HT-29 (cell line): ENCODE measurements at regions not wholly inside any gene's neighbourhood (a gene's known extent, or its start where the extent isn't known, plus 50 kb on each side); places are given as distances from the start of the nearest gene placed in this dataset.
A peak's percentile ranks its signal among the peaks of the same experiment; 100 is the strongest.

Experiments used
- DNase-seq: peaks from one replicate; pipeline ENCODE4 v3.0.0-alpha.2; 2015; ENCODE audit warnings: low spot score

DNA sequence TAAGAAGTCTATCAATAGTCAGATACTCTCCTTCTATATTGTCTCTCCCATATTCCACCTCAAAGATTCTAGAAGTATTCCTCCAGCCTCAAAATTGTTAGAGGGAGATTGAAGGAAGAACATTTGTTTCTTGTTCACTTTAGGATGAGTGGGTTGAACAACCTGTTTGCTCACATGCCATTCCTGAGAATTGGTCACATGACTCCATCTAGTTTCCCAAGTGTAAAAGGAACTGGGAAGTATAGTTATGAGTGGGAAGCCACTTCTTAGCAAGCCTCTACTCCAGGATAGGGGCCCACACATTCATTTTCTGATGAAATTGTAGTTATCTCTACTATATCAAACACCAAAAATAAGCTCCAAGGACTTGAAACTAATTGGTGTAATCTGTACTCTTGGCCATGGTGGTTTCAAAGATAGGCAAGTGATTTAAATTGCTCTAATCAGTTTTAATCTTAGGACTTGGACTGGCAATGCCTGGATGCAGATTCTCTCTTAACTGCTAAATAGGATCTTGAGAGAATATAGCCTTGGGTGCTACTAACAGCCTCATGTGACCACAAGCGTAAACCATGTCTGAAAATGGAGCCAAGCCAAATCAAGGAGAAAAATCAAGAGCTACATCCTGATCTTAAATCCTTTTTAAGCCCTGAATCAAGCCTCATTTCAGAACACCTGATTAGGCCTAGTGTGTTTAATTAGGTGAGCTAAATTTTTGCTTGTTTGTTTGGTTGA, 758.7 kb upstream of the MAN1A1 start:
- peak; percentile 13 for DNase-seq

DNA sequence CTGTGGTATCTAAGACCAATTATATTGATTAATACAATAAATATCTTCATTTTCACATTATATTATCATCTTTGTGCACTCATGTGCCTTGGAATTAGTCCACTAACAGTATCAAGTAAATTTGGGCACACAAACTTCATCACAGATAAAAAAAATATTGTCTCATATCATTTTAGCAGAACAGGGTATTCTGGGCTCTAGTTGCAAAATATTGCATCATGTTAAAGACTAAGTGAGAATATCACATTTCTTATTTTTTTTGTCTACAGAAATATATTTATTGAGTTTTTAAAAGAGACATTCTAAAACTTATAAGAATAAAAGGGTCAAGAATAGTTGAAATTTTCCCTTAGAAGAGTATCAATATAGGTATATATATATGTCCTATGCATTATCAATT, 754.1 kb upstream of the MAN1A1 start:
- DNase-seq = no peak

DNA sequence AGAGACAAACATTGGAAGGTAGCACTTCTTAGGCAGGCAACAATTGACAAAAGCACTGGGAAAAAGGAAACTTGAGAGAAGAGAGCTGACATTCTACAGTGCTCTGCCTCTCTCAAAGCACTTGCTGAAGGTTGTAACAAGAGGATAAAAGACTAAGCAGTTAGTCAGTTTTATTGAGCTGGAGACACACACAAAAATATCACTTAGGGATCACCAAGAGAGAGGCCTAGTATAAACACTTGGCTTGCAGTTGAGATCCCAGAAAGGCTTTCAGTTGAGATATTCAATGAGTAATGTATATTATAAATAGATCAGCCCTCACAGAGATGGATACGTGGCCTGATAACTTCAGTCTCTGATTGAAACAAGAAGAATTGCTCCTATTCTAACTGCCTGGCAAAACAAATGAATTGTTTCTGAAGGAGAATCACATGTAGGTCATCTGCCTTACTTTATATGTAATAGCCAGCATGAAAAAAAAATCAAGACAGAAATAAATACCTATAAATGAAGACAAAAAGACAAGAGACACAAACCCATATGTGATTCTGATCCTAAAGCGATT, 747.2 kb upstream of the MAN1A1 start:
- no peak for DNase-seq

DNA sequence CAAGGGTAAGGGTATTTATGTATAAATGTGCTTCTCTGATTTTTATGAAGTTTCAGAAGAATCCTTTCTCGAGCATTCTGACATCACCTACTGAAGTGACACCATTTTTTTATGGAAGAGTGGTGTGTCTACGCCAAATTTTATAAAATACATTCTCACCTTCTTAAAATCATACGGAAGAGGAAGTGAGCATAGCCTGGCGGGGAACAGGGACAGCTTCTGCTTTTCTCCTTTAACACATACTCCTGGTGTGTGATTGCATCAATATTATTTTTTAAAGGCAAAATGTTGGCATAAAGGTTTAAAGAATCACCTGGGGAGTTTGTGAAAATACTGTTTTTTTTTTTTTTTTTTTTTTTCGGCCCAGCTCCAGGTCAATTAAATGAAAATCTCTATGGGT, 733.6 kb upstream of the MAN1A1 start:
- no peak for DNase-seq

DNA sequence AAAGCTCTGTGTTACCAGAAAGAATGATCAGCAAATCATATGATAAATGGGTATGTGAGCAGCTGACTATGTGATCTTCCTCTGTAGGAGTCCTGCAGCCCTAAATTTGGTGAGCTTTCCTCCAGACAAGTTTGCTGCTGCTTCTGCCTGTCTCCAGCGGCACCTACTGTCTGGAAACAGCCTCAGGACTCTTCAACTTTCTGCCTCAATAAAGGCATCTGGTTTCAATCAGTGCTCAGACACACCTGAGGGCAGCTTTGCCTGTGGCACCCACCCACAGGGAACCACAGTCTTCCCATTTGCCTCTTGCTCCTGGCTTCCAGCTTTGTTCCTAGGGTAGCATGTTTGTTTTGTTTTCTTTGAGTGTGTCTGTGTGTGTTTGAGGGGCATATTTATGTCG, 727.9 kb upstream of the MAN1A1 start:
- peak; percentile 5 for DNase-seq

DNA sequence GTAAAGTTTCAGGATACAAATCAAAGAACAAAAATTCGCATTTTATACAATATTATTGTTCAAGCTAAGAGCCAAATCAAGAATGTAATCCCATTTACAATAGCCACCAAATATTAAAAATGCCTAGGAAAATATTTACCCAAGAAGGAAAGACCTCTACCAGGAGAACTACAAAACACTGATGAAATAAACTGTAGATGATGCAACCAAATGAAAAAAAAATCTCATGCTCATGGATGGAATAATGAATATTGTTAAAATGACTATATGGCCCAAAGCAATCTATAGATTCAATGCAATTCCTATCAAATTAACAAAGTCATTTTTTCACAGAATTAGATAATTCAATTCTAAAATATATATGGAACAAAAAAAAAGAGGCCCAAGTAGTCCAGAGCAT, 708.8 kb upstream of the MAN1A1 start:
- no peak for DNase-seq

DNA sequence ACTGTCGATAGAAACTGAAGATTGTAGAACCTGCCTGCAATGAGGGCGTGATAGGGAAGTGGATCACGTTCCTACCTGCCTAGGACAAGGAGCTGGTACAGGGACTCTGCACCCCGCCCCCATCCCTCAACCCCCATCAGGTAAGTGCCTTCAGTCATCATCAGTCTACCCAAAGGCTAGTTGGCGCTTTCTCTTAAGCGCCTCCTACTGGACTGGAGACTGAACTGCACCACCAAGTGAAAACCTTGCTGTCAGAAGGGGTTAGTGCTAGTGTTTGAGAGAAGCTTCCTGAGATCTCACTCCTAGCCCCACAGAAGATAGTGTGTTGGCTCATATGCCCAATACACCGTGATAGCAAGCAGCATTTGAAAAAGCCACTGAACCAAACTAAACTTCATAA, 706.5 kb upstream of the MAN1A1 start:
- peak; percentile 3 for DNase-seq

DNA sequence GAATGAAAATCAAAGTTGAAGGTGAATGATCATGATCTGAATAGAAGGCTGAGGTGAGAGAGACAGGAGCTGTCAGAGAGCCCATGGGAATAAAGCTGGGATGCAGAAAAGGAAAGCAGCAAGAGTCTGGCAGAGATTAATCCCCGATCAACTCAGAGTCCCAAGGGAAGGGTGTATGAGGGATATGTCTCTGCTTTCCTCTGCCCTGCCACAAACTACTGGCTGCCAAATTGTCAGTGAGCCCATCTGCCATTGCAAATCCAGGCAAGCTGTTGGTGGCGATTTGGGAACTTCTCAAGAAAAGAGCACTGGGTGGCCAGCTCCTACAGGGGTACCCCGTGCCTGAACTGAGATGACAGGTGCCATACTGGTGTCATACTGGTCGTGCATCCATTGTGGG, 705.5 kb upstream of the MAN1A1 start:
- DNase-seq = no peak

DNA sequence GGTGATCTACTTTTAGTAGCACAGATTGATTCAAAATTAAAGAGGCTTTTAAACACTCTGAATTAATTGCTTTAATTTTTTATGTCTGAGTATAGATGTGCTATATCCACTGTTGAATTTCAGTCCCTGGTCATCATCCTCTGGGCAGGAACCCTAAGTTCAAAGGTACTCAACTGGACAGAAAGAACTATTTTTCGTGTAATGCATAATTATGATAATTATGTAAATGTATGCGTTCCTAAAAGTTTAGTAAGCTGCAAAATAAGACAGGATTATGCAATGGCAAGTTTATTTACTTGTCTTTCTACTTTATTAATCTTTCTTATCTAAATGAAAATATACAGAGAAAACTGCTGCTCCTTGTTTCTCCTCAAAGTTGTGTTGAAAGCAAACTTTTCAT, 690.1 kb upstream of the MAN1A1 start:
- DNase-seq = no peak

DNA sequence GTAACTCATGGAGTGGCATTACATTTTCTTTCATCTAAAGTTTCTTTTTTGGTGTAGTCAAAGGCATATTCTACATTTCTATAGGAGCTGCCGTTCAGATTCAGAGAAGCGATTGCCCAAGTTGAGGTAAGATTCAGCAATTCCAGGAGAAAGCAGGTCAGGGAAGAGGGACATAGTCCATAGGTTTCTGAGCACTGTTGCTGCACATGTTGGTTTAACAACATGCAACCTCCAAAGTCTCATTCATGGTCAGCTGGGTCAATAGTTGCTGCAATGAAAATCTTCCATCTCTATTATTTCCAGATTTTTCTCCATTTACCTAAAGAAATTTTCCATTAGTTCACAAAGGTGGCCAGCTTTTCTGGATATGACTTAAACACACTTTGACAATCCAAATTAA, 682.3 kb upstream of the MAN1A1 start:
- DNase-seq = no peak

DNA sequence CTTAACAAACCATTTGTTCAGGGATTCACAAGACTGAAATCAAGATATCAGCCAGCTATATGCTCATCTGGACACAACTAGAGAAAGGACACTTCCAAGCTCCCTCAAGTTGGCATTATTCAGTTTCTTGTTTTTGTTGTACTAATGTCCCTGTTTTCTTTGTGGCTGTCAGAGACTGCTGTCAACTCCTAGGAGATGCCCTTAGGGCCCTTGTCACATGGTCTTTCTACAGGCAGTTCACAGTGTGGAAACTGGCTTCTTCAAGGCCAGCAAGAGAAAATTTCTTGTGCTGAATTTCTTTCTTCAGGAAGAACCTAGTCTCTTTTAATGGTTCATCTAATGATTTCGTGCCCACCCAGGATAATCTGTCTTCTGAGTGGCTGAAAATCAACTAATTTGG, 677.2 kb upstream of the MAN1A1 start:
- no peak for DNase-seq

DNA sequence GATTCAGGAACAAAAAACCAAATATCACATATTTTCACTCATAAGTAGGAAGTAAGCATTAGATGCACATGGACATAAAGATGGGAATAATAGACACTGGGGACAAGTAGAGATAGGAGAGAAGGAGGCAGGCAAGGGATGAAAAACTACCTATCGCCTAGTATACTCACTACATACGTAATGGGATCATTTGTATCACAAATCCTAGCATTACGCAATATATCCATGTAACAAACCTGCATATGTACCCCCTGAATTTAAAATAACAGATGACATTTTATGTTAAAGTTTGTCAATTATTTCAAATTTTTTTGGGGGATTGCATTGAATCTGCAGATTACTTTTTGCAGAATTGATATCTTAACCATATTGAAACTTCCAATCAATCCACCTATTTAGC, 660.5 kb upstream of the MAN1A1 start:
- no peak for DNase-seq

DNA sequence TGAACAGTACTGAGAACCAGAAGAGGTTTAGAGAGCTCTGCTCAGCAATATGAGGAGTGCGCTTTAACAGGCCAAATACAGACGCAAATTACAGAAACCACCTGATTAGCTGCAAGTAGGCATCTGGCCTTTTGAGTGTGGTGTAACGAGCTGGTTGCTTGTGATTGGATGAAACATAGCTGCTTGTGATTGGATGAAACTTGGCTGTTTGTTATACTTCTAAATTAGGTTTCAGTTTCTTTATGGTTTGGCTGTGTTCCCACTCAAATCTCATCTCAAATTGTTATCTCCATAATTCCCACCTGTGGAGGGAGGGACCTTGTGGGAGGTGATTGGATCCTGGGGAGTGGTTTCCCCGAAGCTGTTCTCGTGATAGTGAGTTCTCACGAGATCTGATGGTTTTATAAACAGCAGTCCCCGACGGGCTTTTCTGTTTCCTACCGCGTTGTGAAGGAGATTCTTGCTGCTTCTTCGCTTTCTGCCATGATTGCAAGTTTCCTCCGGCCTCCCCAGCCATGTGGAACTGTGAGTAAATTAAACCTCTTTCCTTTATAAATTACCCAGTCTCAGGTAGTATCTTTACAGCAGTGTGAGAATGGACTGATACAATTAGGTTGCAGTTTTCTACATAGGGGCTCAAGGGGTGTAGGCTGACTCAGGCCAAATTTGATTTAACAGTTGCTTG, 655.9 kb upstream of the MAN1A1 start:
- DNase-seq = peak; percentile 72

DNA sequence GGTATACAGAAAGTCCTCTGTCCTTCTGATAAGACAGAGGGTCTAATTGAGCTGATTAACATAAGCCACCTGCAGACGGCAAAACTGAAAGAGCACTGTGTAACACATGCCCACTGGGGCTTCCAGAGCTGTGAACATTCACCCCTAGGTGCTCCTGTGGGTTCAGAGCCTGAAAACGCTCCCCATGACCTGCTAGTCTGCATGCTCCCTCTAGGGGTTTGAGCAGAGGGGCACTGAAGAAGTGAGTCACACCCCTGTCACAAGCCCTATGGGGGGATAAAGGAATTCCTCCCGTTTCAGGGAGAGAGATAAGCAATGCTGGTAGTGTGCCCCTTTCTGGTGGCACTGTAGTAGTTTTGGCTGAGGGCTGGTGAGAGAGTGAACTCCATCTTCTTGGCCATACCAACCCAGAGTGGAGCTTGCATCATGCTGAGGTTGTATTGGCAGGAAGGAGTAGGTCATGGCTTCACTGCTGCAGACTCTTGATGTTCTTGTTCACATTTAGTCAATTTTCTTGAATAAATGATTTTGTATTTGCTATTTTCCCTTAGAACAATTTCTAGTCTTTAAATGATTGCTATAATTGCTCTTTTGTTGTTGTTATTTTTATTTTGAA, 637.5 kb upstream of the MAN1A1 start:
- no peak for DNase-seq

DNA sequence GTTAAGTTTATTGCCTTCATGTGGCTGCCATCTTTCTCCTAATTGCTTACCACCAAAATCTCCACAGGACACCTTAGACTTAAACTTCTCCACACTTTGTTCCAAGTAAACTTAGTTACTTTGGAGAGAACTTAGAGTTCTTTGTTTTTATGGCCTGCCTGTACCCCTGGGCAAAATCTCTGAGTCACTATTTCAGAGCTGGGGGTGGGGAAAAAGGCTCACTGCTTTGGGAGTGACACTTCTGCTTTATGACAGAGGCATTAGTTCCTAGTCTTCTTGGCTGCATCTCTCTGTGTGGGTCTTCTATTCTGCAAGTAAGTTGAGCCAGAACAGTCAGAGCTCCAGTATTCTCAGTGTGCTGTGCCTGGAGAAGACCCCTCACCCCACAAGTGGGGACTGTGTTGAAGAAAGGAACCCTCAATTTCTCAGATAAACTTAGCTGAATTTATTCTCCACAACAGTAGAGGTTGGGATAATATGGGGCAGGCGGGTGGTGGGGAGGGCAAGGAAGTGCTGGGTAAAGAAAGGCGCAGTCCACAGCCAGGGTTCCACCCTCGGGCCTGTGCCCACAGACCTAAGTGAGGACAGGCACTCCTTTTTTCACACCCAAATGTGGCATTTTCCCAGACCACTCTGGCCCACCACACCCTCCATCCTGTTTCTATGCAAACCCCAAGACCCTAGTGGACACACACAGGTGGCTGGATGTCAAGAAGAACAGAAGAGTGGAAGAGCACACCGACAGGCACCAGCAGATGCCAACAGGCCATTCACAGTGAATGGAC, 636.6 kb upstream of the MAN1A1 start:
- DNase-seq = no peak

DNA sequence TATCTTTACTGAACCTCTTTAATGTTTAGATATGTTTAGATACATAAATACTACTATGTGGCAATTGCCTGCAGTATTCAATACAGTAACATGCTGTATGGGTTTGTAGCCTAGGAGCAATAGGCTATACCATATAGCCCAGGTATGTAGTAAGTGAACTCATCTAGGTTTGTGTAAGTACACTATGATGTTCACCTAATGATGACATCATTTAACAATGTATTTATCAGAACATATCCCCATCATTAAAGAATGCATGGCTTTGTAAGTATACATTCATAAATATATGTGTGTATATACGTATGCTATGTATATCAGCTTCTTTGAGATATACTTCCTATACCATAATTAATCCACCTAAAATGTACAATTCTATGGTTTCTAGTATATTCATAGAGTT, 631.2 kb upstream of the MAN1A1 start:
- no peak for DNase-seq

DNA sequence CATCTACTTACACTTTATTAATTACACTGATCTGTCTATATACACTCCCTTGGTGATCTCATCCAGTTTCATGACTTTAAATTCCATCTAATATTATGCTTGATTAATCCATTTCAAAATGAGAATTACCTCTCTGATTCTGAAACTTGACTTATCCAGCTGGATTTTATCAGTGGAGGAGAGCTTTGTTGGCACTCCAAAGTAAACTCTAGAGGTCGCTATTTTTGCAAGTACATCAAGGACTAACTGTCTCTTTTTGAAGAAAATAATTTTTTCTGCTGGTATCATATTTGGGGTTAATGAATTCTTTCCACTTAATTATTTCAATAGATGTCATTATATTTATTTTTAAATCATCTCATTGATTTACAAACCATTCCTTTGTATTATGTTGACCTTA, 630.3 kb upstream of the MAN1A1 start:
- peak; percentile 4 for DNase-seq

DNA sequence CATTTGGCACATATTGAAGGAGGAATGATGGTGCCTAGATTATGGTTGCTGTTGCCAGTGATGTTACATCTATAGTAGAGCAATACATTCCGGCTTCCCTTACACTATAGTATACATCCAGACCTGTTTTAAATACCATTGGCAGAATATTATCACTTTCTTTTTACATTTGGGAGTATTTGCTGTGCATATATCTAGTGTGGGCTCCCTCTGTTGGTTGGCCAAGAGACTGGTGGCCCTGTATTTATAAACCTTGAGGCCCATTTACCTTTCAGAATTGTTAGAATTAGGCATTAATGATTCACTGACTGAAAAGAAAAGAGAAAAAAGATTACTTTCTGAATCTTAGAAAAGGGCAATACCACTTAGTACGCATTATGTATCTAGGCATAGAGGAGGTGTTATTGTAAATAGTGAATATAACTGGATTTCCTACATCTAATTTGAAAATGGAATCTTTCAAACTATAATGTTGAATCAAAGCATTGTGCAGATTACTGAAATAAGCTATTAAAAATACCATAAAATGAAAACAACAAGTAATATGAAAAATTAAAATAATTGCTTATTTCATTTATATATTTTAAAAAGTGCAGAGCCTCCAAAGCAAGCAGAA, 628.8 kb upstream of the MAN1A1 start:
- DNase-seq = peak; percentile 47

DNA sequence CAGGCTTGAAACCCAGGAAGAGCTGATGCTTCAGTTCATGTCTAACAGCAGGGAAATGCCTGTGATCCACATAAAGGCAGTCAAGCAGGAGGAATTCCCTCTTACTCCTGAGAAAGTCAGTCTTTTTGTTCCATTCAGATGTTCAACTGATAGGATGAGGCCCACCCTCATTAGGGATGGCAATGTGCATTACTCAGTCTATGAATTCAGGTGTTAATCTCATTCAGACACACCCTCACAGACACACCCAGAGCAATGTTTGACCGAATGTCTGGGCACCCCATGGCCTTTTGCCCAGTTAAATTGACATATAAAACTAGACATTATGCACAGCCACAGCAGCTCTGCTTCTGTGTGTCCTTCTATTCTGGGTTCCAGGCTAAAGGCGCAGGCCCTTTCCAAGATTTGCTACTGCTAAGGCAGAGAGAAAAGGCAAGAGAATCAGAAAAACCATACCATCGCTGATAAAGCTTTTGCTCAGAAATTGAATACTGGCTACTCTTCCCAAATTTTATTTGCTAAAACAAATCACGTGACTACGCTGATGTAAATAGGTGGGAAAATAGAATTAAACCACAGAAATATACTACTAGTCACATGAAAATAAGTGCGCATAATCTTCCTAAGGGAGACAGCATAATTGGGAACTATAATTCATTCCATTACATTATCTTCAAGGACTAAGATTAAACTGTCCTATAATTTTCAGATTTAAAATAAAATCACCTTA, 625.0 kb upstream of the MAN1A1 start:
- no peak for DNase-seq

DNA sequence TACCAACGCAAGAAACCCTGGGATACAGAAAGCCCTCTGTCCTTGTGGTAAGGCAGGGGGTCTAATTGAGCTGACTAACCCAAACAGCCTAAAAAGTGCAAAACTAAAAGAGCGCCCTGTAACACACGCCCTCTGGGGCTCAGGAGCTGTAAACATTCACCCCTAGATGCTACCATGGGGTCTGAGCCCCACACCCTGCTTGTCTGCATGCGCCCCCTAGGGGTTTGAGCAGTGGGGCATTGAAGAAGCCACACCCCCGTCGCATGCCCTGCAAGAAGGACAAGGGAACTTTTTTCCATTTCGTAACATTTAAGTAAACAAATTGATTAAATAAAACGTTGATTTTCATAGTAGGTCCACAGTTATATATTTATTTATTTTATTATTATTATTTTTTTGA, 616.9 kb upstream of the MAN1A1 start:
- no peak for DNase-seq

DNA sequence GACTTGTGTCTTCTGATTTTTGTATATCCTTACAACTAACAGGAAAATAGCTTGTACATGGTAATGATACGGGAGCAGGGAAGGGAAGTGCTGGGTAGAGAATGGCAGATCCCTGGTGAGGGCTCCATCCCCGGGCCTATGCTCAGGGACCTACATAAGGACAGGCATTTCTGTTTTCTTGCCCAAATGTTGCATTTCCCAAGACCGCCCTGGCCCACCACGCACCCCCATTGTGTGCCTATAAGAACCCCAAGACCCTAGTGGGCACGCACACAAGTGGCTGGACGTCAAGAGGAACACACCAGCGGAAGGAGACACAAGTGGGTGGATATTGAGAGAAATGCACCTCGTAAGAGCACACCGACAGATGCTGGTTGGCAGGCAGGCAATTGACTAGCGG, 616.3 kb upstream of the MAN1A1 start:
- DNase-seq = no peak
